HepG2 (cell line): ENCODE measurements at regions not wholly inside any gene's neighbourhood (a gene's known extent, or its start where the extent isn't known, plus 50 kb on each side); places are given as distances from the start of the nearest gene placed in this dataset.

Experiments used
- ATAC-seq: fragments of 200-7000 bp; cut with Tn5 transposase; 3 replicates; pipeline ENCODE4 v1.9.1; 2020; ENCODE audit warnings: mild to moderate bottlenecking, moderate library complexity
- BruUV-seq: library from RNA; stranded (reverse); fragments of 400-500 nt; replicated peaks from 2 replicates; lab custom pipeline; 2021; lab: Mats Ljungman, UMichigan
- CTCF ChIA-PET: fragments of 300-600 bp; formaldehyde crosslinking; extraction: SDS; loops from one replicate; lab custom pipeline; 2021; ENCODE audit warnings: low total read pairs, inconsistent platforms, low intra/inter-chr PET ratio; lab: Yijun Ruan, JAX
- POLR2A ChIA-PET: fragments of 350-600 bp; sonication (Branson Sonifier 250); formaldehyde crosslinking; loops from one replicate; lab custom pipeline; 2020; ENCODE audit warnings: antibody characterized with exemption, inconsistent platforms; lab: Yijun Ruan, JAX
- DNase-seq: peaks from one replicate; pipeline ENCODE4 v3.0.0-alpha.2; 2015; ENCODE audit warnings: low spot score
- FAIRE-seq: peaks from 3 replicates; lab custom pipeline; 2011; peaks lifted over from hg19 to GRCh38; lab: Jason Lieb, UNC
- H2AFZ ChIP-seq: one replicate; pipeline ENCODE4 v1.6.1; 2011; ENCODE audit warnings: low read length, inconsistent platforms
- H3K27ac ChIP-seq: fragments of 300-600 bp; 3 replicates; pipeline ENCODE4 v1.8.0; 2011; ENCODE audit warnings: mixed run types, mild to moderate bottlenecking, mixed read lengths, low read length, inconsistent platforms; ENCODE audit not compliant: insufficient read depth; ENCODE audit errors: extremely low read length
- H3K27me3 ChIP-seq, 2 experiments: fragments of 200-600 bp in 1 of 2; 2 replicates in 1 of 2; 3 replicates in 1 of 2; pipeline versions ENCODE4 v1.6.0 to v1.8.0; 2011; ENCODE audit warnings: low read length in 2 of 2, mild to moderate bottlenecking in 2 of 2, moderate library complexity in 2 of 2, inconsistent platforms in 1 of 2; ENCODE audit not compliant: insufficient read depth in 2 of 2, control insufficient read depth in 1 of 2
- H3K36me3 ChIP-seq, 2 experiments: fragments of 200-600 bp in 1 of 2; replicated peaks in 1 of 2; 2 replicates in 1 of 2; 3 replicates in 1 of 2; pipeline versions ENCODE4 v1.5.1 to v1.8.0; 2011; ENCODE audit warnings: low read length in 2 of 2, inconsistent platforms in 1 of 2; ENCODE audit not compliant: insufficient read depth in 2 of 2, control insufficient read depth in 1 of 2
- H3K4me1 ChIP-seq: 2 replicates; pipeline ENCODE4 v1.5.1; 2012; ENCODE audit warnings: low read length, inconsistent platforms; ENCODE audit not compliant: insufficient read depth
- H3K4me2 ChIP-seq: 2 replicates; pipeline ENCODE4 v1.6.0; 2011; ENCODE audit warnings: low read depth, low read length, inconsistent platforms
- H3K4me3 ChIP-seq, 3 experiments: fragments of 200-600 bp in 1 of 3; sonication (generic), shearing (Covaris generic) in 1 of 3; replicated peaks in 1 of 3; 2 replicates each; pipeline ENCODE4 v1.5.1; 2011 to 2016; ENCODE audit warnings: low read length in 3 of 3, inconsistent platforms in 2 of 3, low read depth in 2 of 3, mild to moderate bottlenecking in 2 of 3, control low read depth in 1 of 3, mixed read lengths in 1 of 3; ENCODE audit not compliant: insufficient read depth in 1 of 3
- H3K79me2 ChIP-seq: one replicate; pipeline ENCODE4 v1.6.1; 2011; ENCODE audit warnings: low read length, inconsistent platforms; ENCODE audit not compliant: insufficient read depth
- H3K9ac ChIP-seq: 2 replicates; pipeline ENCODE4 v1.6.0; 2011; ENCODE audit warnings: mild to moderate bottlenecking, low read depth, low read length, inconsistent platforms; ENCODE audit not compliant: insufficient read depth
- H3K9me3 ChIP-seq: 2 replicates; pipeline ENCODE4 v1.5.1; 2012; ENCODE audit warnings: mild to moderate bottlenecking, low read length
- H4K20me1 ChIP-seq: 2 replicates; pipeline ENCODE4 v1.6.0; 2011; ENCODE audit warnings: inconsistent platforms, mild to moderate bottlenecking, low read length, moderate library complexity; ENCODE audit not compliant: insufficient read depth
- CHD4 ChIP-seq: fragments of 200-600 bp; sonication (generic); IDR thresholded peaks from 2 replicates; pipeline ENCODE4 v1.7.0; 2017; ENCODE audit warnings: mild to moderate bottlenecking, low read length, borderline replicate concordance
- DR1 ChIP-seq: sonication (generic); formaldehyde crosslinking; IDR thresholded peaks from 2 replicates; pipeline ENCODE4 v1.8.0; 2021; ENCODE audit warnings: mild to moderate bottlenecking, missing genetic modification reagents, inconsistent platforms
- E2F2 ChIP-seq: sonication (generic); formaldehyde crosslinking; IDR thresholded peaks from 2 replicates; pipeline ENCODE4 v1.4.0; 2020; ENCODE audit warnings: missing genetic modification reagents, borderline replicate concordance
- ELF3 ChIP-seq: IDR thresholded peaks from 2 replicates; pipeline ENCODE4 v1.6.1; 2016; ENCODE audit warnings: missing genetic modification reagents, missing compliant biosample characterization
- KAT8 ChIP-seq: IDR thresholded peaks from 2 replicates; pipeline ENCODE4 v1.6.1; 2016; ENCODE audit warnings: missing genetic modification reagents, missing compliant biosample characterization
- KLF15 ChIP-seq: sonication (generic); formaldehyde crosslinking; IDR thresholded peaks from 2 replicates; pipeline ENCODE4 v1.8.1; 2023; ENCODE audit warnings: borderline replicate concordance, mild to moderate bottlenecking, inconsistent platforms, missing genetic modification reagents, mixed read lengths
- MLLT10 ChIP-seq: sonication (generic); formaldehyde crosslinking; IDR thresholded peaks from 2 replicates; pipeline ENCODE4 v1.4.0; 2020; ENCODE audit warnings: missing genetic modification reagents
- TBX3 ChIP-seq: fragments of 450-650 bp; IDR thresholded peaks from 2 replicates; pipeline ENCODE4 v1.6.1; 2017; ENCODE audit warnings: antibody characterized with exemption, mild to moderate bottlenecking, inconsistent platforms, borderline replicate concordance
- ZFX ChIP-seq: sonication (generic); formaldehyde crosslinking; IDR thresholded peaks from 2 replicates; pipeline ENCODE4 v1.4.0; 2020; ENCODE audit warnings: mild to moderate bottlenecking, low read depth, missing genetic modification reagents, moderate library complexity
- ZNF121 ChIP-seq: sonication (generic); formaldehyde crosslinking; IDR thresholded peaks from 2 replicates; pipeline ENCODE4 v1.5.0; 2020; ENCODE audit warnings: mild to moderate bottlenecking, missing genetic modification reagents
- ZNF30 ChIP-seq: sonication (generic); formaldehyde crosslinking; IDR thresholded peaks from 2 replicates; pipeline ENCODE4 v1.5.0; 2020; ENCODE audit warnings: mild to moderate bottlenecking, missing genetic modification reagents
- ZNF382 ChIP-seq: sonication (generic); formaldehyde crosslinking; IDR thresholded peaks from 2 replicates; pipeline ENCODE4 v1.5.0; 2020; ENCODE audit warnings: missing genetic modification reagents, mild to moderate bottlenecking, borderline replicate concordance
- ZNF468 ChIP-seq: sonication (generic); formaldehyde crosslinking; IDR thresholded peaks from 2 replicates; pipeline ENCODE4 v1.8.0; 2022; ENCODE audit warnings: mild to moderate bottlenecking, moderate library complexity, missing genetic modification reagents
- ZNF569 ChIP-seq: sonication (generic); formaldehyde crosslinking; IDR thresholded peaks from 2 replicates; pipeline ENCODE4 v1.5.0; 2020; ENCODE audit warnings: mild to moderate bottlenecking, missing genetic modification reagents, moderate library complexity, borderline replicate concordance
- ZNF776 ChIP-seq: sonication (generic); formaldehyde crosslinking; IDR thresholded peaks from 2 replicates; pipeline ENCODE4 v1.4.0; 2020; ENCODE audit warnings: mild to moderate bottlenecking, missing genetic modification reagents
- WGBS: methylation state at CpG from one replicate; pipeline ENCODE4 v1.1.6; 2017; ENCODE audit warnings: low lambda C conversion rate; 5-methylcytosine and 5-hydroxymethylcytosine counted together
- in situ Hi-C: cut with HindIII; loops from 2 replicates; pipeline ENCODE4 v1.10.0; 2017; ENCODE audit warnings: low pct_unique_long_range_greater_than_20kb; ENCODE audit not compliant: extremely low pct_ligation_motif_present
- intact Hi-C: fragments of 100-400 bp; cut with micrococcal nuclease; formaldehyde crosslinking; loops from one replicate; pipeline ENCODE4 v1.10.0; 2022; ENCODE audit not compliant: unreplicated experiment
- TF ChIP-seq, protein P1 (sequence below), 2 experiments: IDR thresholded peaks; 2 replicates each; pipeline ENCODE4 v1.6.1; 2011 to 2012; ENCODE audit warnings: low read length in 2 of 2, borderline replicate concordance in 1 of 2, low read depth in 1 of 2, mild to moderate bottlenecking in 1 of 2, moderate library complexity in 1 of 2

DNA sequence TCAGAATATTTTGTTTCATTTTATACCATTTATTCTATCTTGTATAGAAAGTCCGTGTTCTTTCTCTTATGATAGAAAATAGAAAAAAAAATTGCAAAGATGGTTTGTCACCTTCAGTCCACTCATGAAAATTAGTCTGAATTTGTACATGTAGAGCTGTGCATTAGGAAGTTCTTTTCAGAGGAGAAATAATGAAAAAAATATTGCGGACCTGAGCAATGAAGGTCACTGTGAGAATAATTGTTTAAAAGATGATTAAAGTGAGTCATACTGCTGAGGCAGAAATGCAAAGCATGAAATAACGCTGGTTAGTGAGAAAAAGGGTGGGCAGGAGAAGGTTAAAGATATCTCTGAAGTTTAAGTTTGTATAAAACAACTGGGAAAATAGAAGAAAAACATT, 431.1 kb downstream of the TMX3 start:
- DNase-seq (no peak), ATAC-seq (no peak), FAIRE-seq (no peak)
- TF ChIP-seq TBX3 = no peak
- no peak for TF ChIP-seq ZFX (CRISPR knock-in tag)
- no peak for TF ChIP-seq ZNF468 (CRISPR knock-in tag)
- TF ChIP-seq KAT8 (CRISPR knock-in tag) = no peak
- TF ChIP-seq ELF3 (CRISPR knock-in tag) = no peak
- TF ChIP-seq KLF15 (CRISPR knock-in tag) = no peak
- no peak for TF ChIP-seq MLLT10
- TF ChIP-seq ZNF382 = no peak
- TF ChIP-seq DR1 = no peak
- no peak for TF ChIP-seq ZNF30 (CRISPR knock-in tag)
- no peak for TF ChIP-seq CHD4
- TF ChIP-seq ZNF776 = no peak
- no peak for TF ChIP-seq ZNF569 (CRISPR knock-in tag)
- TF ChIP-seq ZNF121 = no peak
- no peak for TF ChIP-seq E2F2 (CRISPR knock-in tag)
- TF ChIP-seq, protein P1, sequence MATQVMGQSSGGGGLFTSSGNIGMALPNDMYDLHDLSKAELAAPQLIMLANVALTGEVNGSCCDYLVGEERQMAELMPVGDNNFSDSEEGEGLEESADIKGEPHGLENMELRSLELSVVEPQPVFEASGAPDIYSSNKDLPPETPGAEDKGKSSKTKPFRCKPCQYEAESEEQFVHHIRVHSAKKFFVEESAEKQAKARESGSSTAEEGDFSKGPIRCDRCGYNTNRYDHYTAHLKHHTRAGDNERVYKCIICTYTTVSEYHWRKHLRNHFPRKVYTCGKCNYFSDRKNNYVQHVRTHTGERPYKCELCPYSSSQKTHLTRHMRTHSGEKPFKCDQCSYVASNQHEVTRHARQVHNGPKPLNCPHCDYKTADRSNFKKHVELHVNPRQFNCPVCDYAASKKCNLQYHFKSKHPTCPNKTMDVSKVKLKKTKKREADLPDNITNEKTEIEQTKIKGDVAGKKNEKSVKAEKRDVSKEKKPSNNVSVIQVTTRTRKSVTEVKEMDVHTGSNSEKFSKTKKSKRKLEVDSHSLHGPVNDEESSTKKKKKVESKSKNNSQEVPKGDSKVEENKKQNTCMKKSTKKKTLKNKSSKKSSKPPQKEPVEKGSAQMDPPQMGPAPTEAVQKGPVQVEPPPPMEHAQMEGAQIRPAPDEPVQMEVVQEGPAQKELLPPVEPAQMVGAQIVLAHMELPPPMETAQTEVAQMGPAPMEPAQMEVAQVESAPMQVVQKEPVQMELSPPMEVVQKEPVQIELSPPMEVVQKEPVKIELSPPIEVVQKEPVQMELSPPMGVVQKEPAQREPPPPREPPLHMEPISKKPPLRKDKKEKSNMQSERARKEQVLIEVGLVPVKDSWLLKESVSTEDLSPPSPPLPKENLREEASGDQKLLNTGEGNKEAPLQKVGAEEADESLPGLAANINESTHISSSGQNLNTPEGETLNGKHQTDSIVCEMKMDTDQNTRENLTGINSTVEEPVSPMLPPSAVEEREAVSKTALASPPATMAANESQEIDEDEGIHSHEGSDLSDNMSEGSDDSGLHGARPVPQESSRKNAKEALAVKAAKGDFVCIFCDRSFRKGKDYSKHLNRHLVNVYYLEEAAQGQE (IDR thresholded peaks at IDR 0.05; ENCODE audit: borderline replicate concordance in 1 of 2, low read depth in 1 of 2, low read length in 2 of 2) = no peak
- no peaks in the 10 kb centered on the region for H3K4me1 ChIP-seq
- WGBS = under 1% methylated on average over 3 of the region's 3 CpGs
- H3K9me3 ChIP-seq = no peaks in the 10 kb centered on the region
- ChIA-PET CTCF (no interaction called here), POLR2A (no interaction called here)
- no peak overlapping the region for H3K4me3 ChIP-seq
- H3K4me2 ChIP-seq = no peak overlapping the region
- H4K20me1 ChIP-seq = no peaks in the 10 kb centered on the region
- no TSS peak for BruUV-seq
- no peak overlapping the region for H3K9ac ChIP-seq
- H3K27me3 ChIP-seq = no peaks in the 10 kb centered on the region
- in situ Hi-C loops = no loop called here
- no peaks in the 10 kb centered on the region for H3K36me3 ChIP-seq
- intact Hi-C loops = no loop called here
- H2AFZ ChIP-seq = no peak overlapping the region
- H3K27ac ChIP-seq = no peak overlapping the region
- no peaks in the 10 kb centered on the region for H3K79me2 ChIP-seq
